K562 (cell line): ENCODE measurements at regions not wholly inside any gene's neighbourhood (a gene's known extent, or its start where the extent isn't known, plus 50 kb on each side); places are given as distances from the start of the nearest gene placed in this dataset.

Experiments
- ATAC-seq: fragments of 200-7000 bp; cut with Tn5 transposase; 3 replicates; pipeline ENCODE4 v1.9.1; 2020; ENCODE audit warnings: moderate library complexity
- BruUV-seq: library from RNA; stranded (reverse); fragments of 400-500 nt; replicated peaks from 2 replicates; lab custom pipeline; 2021; lab: Mats Ljungman, UMichigan
- CTCF ChIA-PET: fragments of 300-600 bp; formaldehyde crosslinking; extraction: SDS; loops from one replicate; lab custom pipeline; 2021; ENCODE audit warnings: low intra/inter-chr PET ratio; lab: Yijun Ruan, JAX
- POLR2A ChIA-PET: fragments of 300-600, 350-650 bp; sonication (Branson Sonifier 250); formaldehyde crosslinking; extraction: SDS; loops from one replicate; lab custom pipeline; 2021; ENCODE audit warnings: antibody characterized with exemption, inconsistent platforms; lab: Yijun Ruan, JAX
- DNase-seq, 4 experiments: peaks; one replicate each; pipeline versions ENCODE4 v3.0.0 to v3.0.0-alpha.2; 2011 to 2018; ENCODE audit warnings: low spot score in 3 of 4, mixed read lengths in 3 of 4; ENCODE audit errors: extremely low read depth in 1 of 4
- FAIRE-seq: peaks from 2 replicates; lab custom pipeline; 2011; peaks lifted over from hg19 to GRCh38; lab: Jason Lieb, UNC
- H2AFZ ChIP-seq: 2 replicates; pipeline ENCODE4 v1.6.0; 2011; ENCODE audit warnings: low read depth, low read length, control low read depth, inconsistent platforms
- H3K27ac ChIP-seq: fragments of 200-600 bp; 3 replicates; pipeline ENCODE4 v1.8.0; 2011; ENCODE audit warnings: low read depth, mild to moderate bottlenecking, control low read depth, inconsistent platforms, low read length, moderate library complexity, mixed read lengths; ENCODE audit errors: extremely low read depth
- H3K27me3 ChIP-seq, 2 experiments: fragments of 300-600 bp in 1 of 2; 2 replicates in 1 of 2; 3 replicates in 1 of 2; pipeline versions ENCODE4 v1.6.0 to v1.8.0; 2011; ENCODE audit warnings: inconsistent platforms in 2 of 2, low read length in 2 of 2, mild to moderate bottlenecking in 1 of 2, mixed read lengths in 1 of 2, moderate library complexity in 1 of 2; ENCODE audit not compliant: control insufficient read depth in 2 of 2, insufficient read depth in 2 of 2
- H3K36me3 ChIP-seq: fragments of 300-600 bp; 3 replicates; pipeline ENCODE4 v1.8.0; 2011; ENCODE audit warnings: mild to moderate bottlenecking, low read length, inconsistent platforms; ENCODE audit not compliant: control insufficient read depth, insufficient read depth
- H3K4me1 ChIP-seq, 2 experiments: fragments of 200-600 bp in 1 of 2; replicated peaks in 1 of 2; 2 replicates in 1 of 2; 3 replicates in 1 of 2; pipeline versions ENCODE4 v1.5.1 to v1.8.0; 2011; ENCODE audit warnings: inconsistent platforms in 2 of 2, low read length in 2 of 2, mild to moderate bottlenecking in 1 of 2, mixed read lengths in 1 of 2, moderate library complexity in 1 of 2; ENCODE audit not compliant: control insufficient read depth in 2 of 2, insufficient read depth in 2 of 2
- H3K4me2 ChIP-seq: 2 replicates; pipeline ENCODE4 v1.6.1; 2011; ENCODE audit warnings: low read length, control low read depth, inconsistent platforms, mixed read lengths; ENCODE audit not compliant: insufficient read depth
- H3K4me3 ChIP-seq: fragments of 200-600 bp; sonication (generic), shearing (Covaris generic); 2 replicates; pipeline ENCODE4 v1.5.1; 2016; ENCODE audit warnings: control low read depth, inconsistent platforms
- H3K79me2 ChIP-seq: fragments of 200-600 bp; 3 replicates; pipeline ENCODE4 v1.8.0; 2011; ENCODE audit warnings: low read length, inconsistent platforms; ENCODE audit not compliant: control insufficient read depth, insufficient read depth
- H3K9ac ChIP-seq, 2 experiments: 2 replicates each; pipeline versions ENCODE4 v1.6.0 to v1.6.1; 2011; ENCODE audit warnings: low read depth in 2 of 2, low read length in 2 of 2, control low read depth in 1 of 2, inconsistent platforms in 1 of 2, mild to moderate bottlenecking in 1 of 2, mixed read lengths in 1 of 2; ENCODE audit not compliant: insufficient read depth in 1 of 2
- H3K9me1 ChIP-seq: one replicate; pipeline ENCODE4 v1.6.0; 2011; ENCODE audit warnings: inconsistent platforms, mild to moderate bottlenecking, low read length, moderate library complexity; ENCODE audit not compliant: control insufficient read depth, insufficient read depth
- H3K9me3 ChIP-seq: replicated peaks from 2 replicates; pipeline ENCODE4 v1.5.1; 2011; ENCODE audit warnings: low read depth, low read length, inconsistent platforms; ENCODE audit not compliant: control insufficient read depth, insufficient read depth
- H4K20me1 ChIP-seq: replicated peaks from 2 replicates; pipeline ENCODE4 v1.6.1; 2011; ENCODE audit warnings: low read length, inconsistent platforms, mixed read lengths; ENCODE audit not compliant: control insufficient read depth, insufficient read depth
- BACH1 ChIP-seq: fragments of 200-800 bp; sonication (Bioruptor generic); IDR thresholded peaks from 2 replicates; pipeline ENCODE4 v1.6.1; 2016; ENCODE audit warnings: missing genetic modification characterization, missing compliant biosample characterization
- BMI1 ChIP-seq: fragments of 150-350 bp; IDR thresholded peaks from 2 replicates; pipeline ENCODE4 v1.6.1; 2014; ENCODE audit warnings: low read length
- CEBPB ChIP-seq: fragments of 450-650 bp; IDR thresholded peaks from 2 replicates; pipeline ENCODE4 v1.6.1; 2016; ENCODE audit warnings: missing genetic modification characterization, missing compliant biosample characterization
- HNRNPLL ChIP-seq: fragments of 200-400 bp; formaldehyde crosslinking; IDR thresholded peaks from 2 replicates; pipeline ENCODE4 v1.6.1; 2017; ENCODE audit warnings: low read length, low read depth, mild to moderate bottlenecking; ENCODE audit not compliant: poor library complexity, severe bottlenecking
- NFRKB ChIP-seq: fragments of 450-650 bp; IDR thresholded peaks from 2 replicates; pipeline ENCODE4 v1.6.1; 2016; ENCODE audit warnings: low read depth
- RFX7 ChIP-seq: fragments of 250-450 bp; sonication (Bioruptor Pico); IDR thresholded peaks from 2 replicates; pipeline ENCODE4 v1.5.1; 2021; ENCODE audit warnings: mild to moderate bottlenecking
- ZBTB34 ChIP-seq: fragments of 250-450 bp; sonication (Bioruptor Pico); IDR thresholded peaks from 2 replicates; pipeline ENCODE4 v1.8.0; 2021; ENCODE audit warnings: mild to moderate bottlenecking, moderate library complexity
- ZNF282 ChIP-seq: sonication (generic); formaldehyde crosslinking; IDR thresholded peaks from 2 replicates; pipeline ENCODE4 v1.8.1; 2023; ENCODE audit warnings: missing genetic modification reagents
- ZNF512 ChIP-seq: IDR thresholded peaks from 2 replicates; pipeline ENCODE4 v1.6.1; 2016; ENCODE audit warnings: missing genetic modification characterization, missing compliant biosample characterization
- whole genome bisulfite sequencing: fragments of 100-300 bp; shearing (Covaris generic); methylation state at CpG from one replicate; pipeline ENCODE4 v1.1.6; 2016; ENCODE audit warnings: low coverage, mixed read lengths; ENCODE audit not compliant: insufficient coverage; ENCODE audit errors: missing lambda C conversion rate; 5-methylcytosine and 5-hydroxymethylcytosine counted together
- in situ Hi-C: fragments of 300-500 bp; cut with MboI; formaldehyde crosslinking; loops from 4 replicates; pipeline ENCODE4 v1.15.0; 2018; ENCODE audit warnings: inconsistent platforms, mixed read lengths
- intact Hi-C: fragments of 100-400 bp; cut with micrococcal nuclease; formaldehyde crosslinking; loops from 2 replicates; pipeline ENCODE4 v1.14.2; 2022

GRCh38 chr16:49003992-49004391, 277.6 kb downstream of the CBLN1 start:
- H3K36me3 ChIP-seq, result no peaks in the 10 kb centered on the region
- no peak overlapping the region for H3K4me3 ChIP-seq
- CTCF ChIA-PET, result no interaction called here
- intact Hi-C loops, result no loop called here
- POLR2A ChIA-PET, result no interaction called here
- no peak overlapping the region for H2AFZ ChIP-seq
- H3K4me2 ChIP-seq, result no peak overlapping the region
- no peaks in the 10 kb centered on the region for H3K4me1 ChIP-seq
- WGBS, result 0% methylated on average over 4 of the region's 4 CpGs
- H3K27me3 ChIP-seq, result no peaks in the 10 kb centered on the region
- no peak for FAIRE-seq
- no peak for DNase-seq
- no peaks in the 10 kb centered on the region for H3K9me1 ChIP-seq
- BruUV-seq, result no TSS peak
- ATAC-seq, result no peak
- TF ChIP-seq ZNF282 (no peak), HNRNPLL (no peak), ZNF512 (tag) (no peak), CEBPB (tag) (no peak), BACH1 (tag) (no peak), NFRKB (no peak), RFX7 (CRISPR knock-in tag) (no peak), ZBTB34 (no peak), BMI1 (no peak)
- H4K20me1 ChIP-seq, result no peaks in the 10 kb centered on the region
- no peak overlapping the region for H3K27ac ChIP-seq
- in situ Hi-C loops, result no loop called here
- no peaks in the 10 kb centered on the region for H3K9me3 ChIP-seq
- H3K79me2 ChIP-seq, result no peaks in the 10 kb centered on the region
- no peak overlapping the region; a peak in 1 of 4 replicates for H3K9ac ChIP-seq
